ENCODE measurements at regions not wholly inside any gene's neighbourhood (a gene's known extent, or its start where the extent isn't known, plus 50 kb on each side); places are given as distances from the start of the nearest gene placed in this dataset.

DNA sequence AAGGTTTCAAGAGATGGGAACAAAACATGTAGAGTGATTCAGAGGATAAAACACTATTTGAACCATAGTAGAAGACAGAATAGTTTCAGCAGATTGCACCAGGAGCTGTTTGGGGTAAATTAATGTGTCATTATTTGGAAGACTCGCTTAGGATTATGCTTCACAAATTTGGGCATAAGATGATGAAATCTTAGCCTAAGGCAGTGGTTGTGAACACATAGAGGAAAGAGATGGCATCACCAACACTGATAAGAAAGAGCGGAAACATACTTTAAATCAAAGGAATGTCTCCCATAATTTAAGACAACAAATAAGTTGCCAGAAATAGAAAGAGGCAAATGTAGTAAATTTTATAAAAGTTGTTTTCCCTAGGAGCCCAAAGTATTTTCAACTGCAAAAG lies 66.1 kb upstream of the TBCA start:
- no peak for DNase-seq

DNA sequence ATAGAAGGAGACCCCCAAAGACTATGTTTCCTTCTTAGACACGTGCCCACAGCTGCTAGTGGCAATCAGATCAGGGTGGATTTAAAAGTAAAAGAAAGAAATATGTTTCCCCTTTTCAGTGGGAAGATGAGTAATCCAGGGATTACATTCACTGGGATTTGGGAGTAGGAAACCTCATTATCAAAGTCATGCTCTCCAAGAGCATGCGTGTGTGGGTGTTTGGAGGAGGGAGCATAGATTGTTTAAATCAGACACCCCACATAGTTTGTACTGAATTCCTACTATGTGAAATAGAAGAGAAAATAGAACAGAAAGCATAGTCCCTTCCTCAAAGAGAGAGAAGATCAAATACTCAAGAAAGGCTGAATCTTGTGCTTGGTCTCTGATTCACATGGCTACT lies 65.5 kb upstream of the TBCA start:
- no peak for DNase-seq

DNA sequence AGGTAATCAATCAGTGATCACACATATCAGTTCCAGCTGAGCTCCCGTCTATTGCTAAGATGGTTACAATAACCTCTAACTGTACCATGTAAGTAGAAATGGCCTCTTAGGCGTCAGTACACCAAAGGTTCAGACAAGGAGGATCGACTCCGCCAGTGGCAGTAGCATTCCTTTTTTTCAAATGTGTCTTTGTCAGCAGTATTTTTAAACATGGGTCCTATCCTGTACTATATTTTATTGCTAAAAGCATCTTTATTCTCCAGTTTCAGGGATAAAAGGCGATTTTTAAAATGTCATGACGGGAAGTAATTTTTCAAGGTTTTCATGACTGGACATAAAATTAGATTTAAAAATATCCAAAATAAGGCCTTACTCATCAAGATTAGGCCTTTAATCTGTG lies 64.8 kb upstream of the TBCA start:
- DNase-seq: no peak

DNA sequence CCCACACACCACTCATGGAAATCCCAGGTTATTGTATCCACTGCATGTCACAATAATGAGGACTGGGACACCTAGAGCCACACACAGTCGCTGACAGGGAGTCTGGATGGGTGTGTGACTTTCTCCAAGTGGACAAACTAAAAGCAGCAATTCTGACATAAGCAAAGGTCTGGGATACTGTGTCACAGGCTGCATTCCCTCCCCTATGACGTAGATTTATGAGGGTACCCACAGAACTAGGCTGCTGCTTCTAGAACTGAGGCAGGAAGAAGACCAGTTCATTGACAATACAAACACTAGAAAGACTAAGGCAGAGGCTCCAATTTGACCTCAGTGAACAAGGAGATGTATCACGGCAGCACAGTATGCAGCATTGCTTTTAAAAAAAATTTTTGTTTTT lies 63.6 kb upstream of the TBCA start:
- no peak for DNase-seq

DNA sequence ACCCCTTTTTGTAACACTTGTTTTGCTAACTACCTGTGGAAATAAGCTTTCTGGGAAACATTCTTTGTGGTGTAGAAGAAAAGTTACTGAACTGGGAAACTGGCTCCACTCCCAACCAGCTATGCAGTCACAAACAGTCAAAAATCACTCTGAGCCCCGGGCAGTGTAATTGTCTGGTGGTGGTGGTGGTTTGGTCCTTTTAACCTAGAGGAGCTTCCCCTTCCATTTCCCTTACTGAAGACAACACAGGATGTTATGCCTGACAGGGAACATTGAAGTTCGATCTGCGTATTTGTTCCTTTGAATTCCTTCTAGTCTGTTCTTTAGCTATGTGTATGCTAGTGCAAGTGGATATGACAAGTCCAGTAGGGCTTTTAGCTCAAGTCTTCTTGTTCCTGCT lies 56.8 kb upstream of the TBCA start:
- DNase-seq: no peak

DNA sequence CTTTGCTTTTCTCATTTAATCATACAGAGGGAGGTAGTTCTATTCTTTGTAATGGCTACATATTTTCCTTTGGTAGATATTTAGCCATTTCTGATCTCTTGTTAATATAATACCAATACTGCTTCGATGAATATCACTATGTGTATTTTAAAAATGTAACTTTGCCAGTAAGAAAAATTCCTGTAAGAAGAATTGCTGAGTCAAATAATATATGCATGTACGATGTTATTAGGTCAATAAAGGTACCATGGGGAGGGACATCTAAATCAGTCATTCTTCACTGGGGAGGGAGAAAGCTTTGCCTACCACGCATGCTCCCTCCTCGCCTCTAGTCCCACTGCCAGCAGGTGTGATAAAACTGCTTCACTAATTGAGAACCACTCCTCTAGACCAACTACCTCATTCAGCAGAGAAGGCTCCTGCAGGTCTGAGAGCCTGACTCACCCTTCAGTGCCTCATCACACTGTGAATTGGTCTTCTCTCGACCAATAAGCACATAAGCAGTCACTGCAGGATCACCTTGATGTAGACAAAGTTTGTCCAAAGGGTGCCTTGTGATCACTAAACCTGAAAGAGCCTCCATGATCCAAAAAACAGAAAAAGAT lies 56.1 kb upstream of the TBCA start:
- no peak for DNase-seq

DNA sequence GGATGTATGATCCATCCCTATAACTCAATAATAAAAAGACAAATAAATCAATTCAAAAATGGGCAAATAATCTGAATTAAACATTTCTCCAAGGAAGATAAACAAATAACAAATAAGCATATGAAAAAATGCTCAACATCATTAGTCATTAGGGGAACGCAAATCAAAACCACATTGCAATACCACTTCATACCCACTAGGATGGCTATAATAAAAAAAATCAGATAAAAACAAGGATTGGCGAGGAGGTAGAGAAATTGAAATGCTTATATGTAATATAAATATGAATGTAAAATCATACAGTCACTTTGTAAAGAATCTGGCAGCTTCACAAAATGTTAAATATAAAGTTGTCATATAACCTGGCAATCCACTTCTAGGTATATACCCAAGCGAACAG lies 52.3 kb upstream of the TBCA start:
- DNase-seq: no peak
